Neural cell (in vitro differentiated cells): ENCODE measurements at regions not wholly inside any gene's neighbourhood (a gene's known extent, or its start where the extent isn't known, plus 50 kb on each side); places are given as distances from the start of the nearest gene placed in this dataset.

Experiments used
- H2AFZ ChIP-seq: fragments of 200-600, 300-800 bp; sonication (generic), shearing (Covaris generic); 2 replicates; pipeline ENCODE4 v1.6.0; 2014; ENCODE audit warnings: low read depth, mild to moderate bottlenecking, antibody characterized with exemption, low read length, moderate library complexity
- H3F3A ChIP-seq: fragments of 200-600 bp; shearing (Covaris generic); 2 replicates; pipeline ENCODE4 v1.6.1; 2016; ENCODE audit warnings: mild to moderate bottlenecking, moderate library complexity, mixed read lengths, antibody characterized with exemption, low read length; ENCODE audit not compliant: insufficient read depth, poor library complexity, severe bottlenecking
- H3K27ac ChIP-seq: fragments of 200-600, 300-800 bp; sonication (generic), shearing (Covaris generic); 2 replicates; pipeline ENCODE4 v1.5.1; 2014; ENCODE audit warnings: mild to moderate bottlenecking, low read length, moderate library complexity
- H3K27me3 ChIP-seq: fragments of 300-800, 200-600 bp; sonication (generic), shearing (Covaris generic); 2 replicates; pipeline ENCODE4 v1.6.0; 2014; ENCODE audit warnings: mild to moderate bottlenecking, low read depth, low read length, moderate library complexity; ENCODE audit not compliant: insufficient read depth
- H3K36me3 ChIP-seq: fragments of 300-800, 200-600 bp; sonication (generic), shearing (Covaris generic); 2 replicates; pipeline ENCODE4 v1.5.1; 2014; ENCODE audit warnings: mild to moderate bottlenecking, antibody characterized with exemption, low read length, moderate library complexity; ENCODE audit not compliant: insufficient read depth
- H3K4me2 ChIP-seq: fragments of 300-800, 200-600 bp; sonication (generic), shearing (Covaris generic); 2 replicates; pipeline ENCODE4 v1.6.0; 2014; ENCODE audit warnings: mild to moderate bottlenecking, low read length
- H3K4me3 ChIP-seq: fragments of 300-800, 200-600 bp; sonication (generic), shearing (Covaris generic); 2 replicates; pipeline ENCODE4 v1.5.1; 2014; ENCODE audit warnings: mild to moderate bottlenecking, low read length, moderate library complexity
- H3K79me2 ChIP-seq: fragments of 200-600 bp; shearing (Covaris generic); replicated peaks from 2 replicates; pipeline ENCODE4 v1.6.0; 2014; ENCODE audit warnings: mild to moderate bottlenecking, low read length, moderate library complexity; ENCODE audit not compliant: insufficient read depth
- H3K9ac ChIP-seq: fragments of 300-800, 200-600 bp; sonication (generic), shearing (Covaris generic); 2 replicates; pipeline ENCODE4 v1.6.1; 2016; ENCODE audit warnings: mild to moderate bottlenecking, low read length, mixed read lengths
- H3K9me2 ChIP-seq: fragments of 200-600 bp; shearing (Covaris generic); 2 replicates; pipeline ENCODE4 v1.6.1; 2016; ENCODE audit warnings: mild to moderate bottlenecking, low read length, mixed read lengths; ENCODE audit not compliant: insufficient read depth
- H3K9me3 ChIP-seq: fragments of 200-600, 300-800 bp; sonication (generic), shearing (Covaris generic); 2 replicates; pipeline ENCODE4 v1.6.1; 2016; ENCODE audit warnings: mild to moderate bottlenecking, mixed run types, low read length, moderate library complexity, mixed read lengths
- H4K20me1 ChIP-seq: fragments of 200-600 bp; shearing (Covaris generic); 2 replicates; pipeline ENCODE4 v1.6.1; 2016; ENCODE audit warnings: mild to moderate bottlenecking, mixed run types; ENCODE audit not compliant: insufficient read depth
- EP300 ChIP-seq: fragments of 450-650 bp; conservative IDR thresholded peaks from 2 replicates; pipeline ENCODE4 v1.6.1; 2014; ENCODE audit warnings: antibody characterized with exemption, mild to moderate bottlenecking, moderate library complexity; ENCODE audit not compliant: poor library complexity, severe bottlenecking
- EZH2 ChIP-seq: fragments of 200-600, 300-800 bp; shearing (Covaris generic), sonication (generic); IDR thresholded peaks from 2 replicates; pipeline ENCODE4 v1.6.1; 2014; ENCODE audit warnings: antibody characterized with exemption, low read length, borderline replicate concordance, mild to moderate bottlenecking; ENCODE audit not compliant: insufficient read depth, poor library complexity, severe bottlenecking
- MXI1 ChIP-seq: fragments of 450-650 bp; conservative IDR thresholded peaks from 2 replicates; pipeline ENCODE4 v1.6.1; 2014; ENCODE audit warnings: antibody characterized with exemption, mild to moderate bottlenecking; ENCODE audit not compliant: poor library complexity, severe bottlenecking
- POLR2AphosphoS5 ChIP-seq: IDR thresholded peaks from 2 replicates; pipeline ENCODE4 v1.6.1; 2012
- RAD21 ChIP-seq: fragments of 450-650 bp; conservative IDR thresholded peaks from 2 replicates; pipeline ENCODE4 v1.6.1; 2014; ENCODE audit warnings: antibody characterized with exemption, mild to moderate bottlenecking, moderate library complexity
- REST ChIP-seq: IDR thresholded peaks from 2 replicates; pipeline ENCODE4 v1.6.1; 2012; ENCODE audit warnings: borderline replicate concordance
- SMC3 ChIP-seq: fragments of 450-650 bp; conservative IDR thresholded peaks from 2 replicates; pipeline ENCODE4 v1.6.1; 2014; ENCODE audit warnings: antibody characterized with exemption, mild to moderate bottlenecking, moderate library complexity; ENCODE audit not compliant: poor library complexity
- TAF1 ChIP-seq: IDR thresholded peaks from 2 replicates; pipeline ENCODE4 v1.6.1; 2012; ENCODE audit warnings: low read depth
- TF ChIP-seq, protein P1 (sequence below): fragments of 450-650 bp; IDR thresholded peaks from 2 replicates; pipeline ENCODE4 v1.5.1; 2014; ENCODE audit warnings: antibody characterized with exemption, mild to moderate bottlenecking, moderate library complexity; ENCODE audit not compliant: poor library complexity, severe bottlenecking

DNA sequence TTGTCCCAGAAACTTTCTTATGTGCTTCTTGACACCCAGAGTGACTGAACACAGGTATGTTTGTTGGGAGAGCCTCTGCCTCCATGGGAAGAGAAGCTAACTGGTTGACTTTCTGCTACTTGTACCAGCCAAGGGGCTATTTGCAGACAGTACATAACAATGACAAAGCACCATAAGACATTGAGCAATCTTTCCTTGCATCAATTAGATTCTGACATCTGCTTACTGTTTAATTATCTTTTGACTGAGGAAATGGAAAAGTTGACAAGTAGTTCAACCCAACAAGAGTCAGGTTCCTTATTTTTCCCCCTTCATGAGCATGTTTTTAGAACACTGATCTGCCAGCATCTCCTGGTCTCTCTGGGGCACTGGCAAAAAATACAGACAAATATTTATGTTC, 157.7 kb downstream of the RPLP1 start:
- H3K27me3 ChIP-seq = no peaks in the 10 kb centered on the region
- no peak overlapping the region for H3K27ac ChIP-seq
- no peaks in the 10 kb centered on the region for H3K79me2 ChIP-seq
- no peaks in the 10 kb centered on the region for H4K20me1 ChIP-seq
- no peak overlapping the region for H2AFZ ChIP-seq
- H3K4me3 ChIP-seq = no peak overlapping the region
- H3K4me2 ChIP-seq = no peak overlapping the region
- TF ChIP-seq EZH2 = no peak
- TF ChIP-seq SMC3 = no peak
- TF ChIP-seq MXI1 = no peak
- TF ChIP-seq REST = no peak
- TF ChIP-seq RAD21 = no peak
- TF ChIP-seq, protein P1, sequence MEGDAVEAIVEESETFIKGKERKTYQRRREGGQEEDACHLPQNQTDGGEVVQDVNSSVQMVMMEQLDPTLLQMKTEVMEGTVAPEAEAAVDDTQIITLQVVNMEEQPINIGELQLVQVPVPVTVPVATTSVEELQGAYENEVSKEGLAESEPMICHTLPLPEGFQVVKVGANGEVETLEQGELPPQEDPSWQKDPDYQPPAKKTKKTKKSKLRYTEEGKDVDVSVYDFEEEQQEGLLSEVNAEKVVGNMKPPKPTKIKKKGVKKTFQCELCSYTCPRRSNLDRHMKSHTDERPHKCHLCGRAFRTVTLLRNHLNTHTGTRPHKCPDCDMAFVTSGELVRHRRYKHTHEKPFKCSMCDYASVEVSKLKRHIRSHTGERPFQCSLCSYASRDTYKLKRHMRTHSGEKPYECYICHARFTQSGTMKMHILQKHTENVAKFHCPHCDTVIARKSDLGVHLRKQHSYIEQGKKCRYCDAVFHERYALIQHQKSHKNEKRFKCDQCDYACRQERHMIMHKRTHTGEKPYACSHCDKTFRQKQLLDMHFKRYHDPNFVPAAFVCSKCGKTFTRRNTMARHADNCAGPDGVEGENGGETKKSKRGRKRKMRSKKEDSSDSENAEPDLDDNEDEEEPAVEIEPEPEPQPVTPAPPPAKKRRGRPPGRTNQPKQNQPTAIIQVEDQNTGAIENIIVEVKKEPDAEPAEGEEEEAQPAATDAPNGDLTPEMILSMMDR = no peak
- no peak for TF ChIP-seq POLR2AphosphoS5
- TF ChIP-seq EP300 = no peak
- TF ChIP-seq TAF1 = no peak
- H3K9me3 ChIP-seq = no peaks in the 10 kb centered on the region
- no peaks in the 10 kb centered on the region for H3K9me2 ChIP-seq
- no peaks in the 10 kb centered on the region for H3K36me3 ChIP-seq
- H3F3A ChIP-seq = no peaks in the 10 kb centered on the region
- H3K9ac ChIP-seq = no peak overlapping the region

GRCh38 chr15:69610858-69611257, 158.2 kb downstream of the RPLP1 start:
- Histone ChIP-seq H3K9ac (no peak overlapping the region), H3F3A (no peaks in the 10 kb centered on the region), H3K36me3 (no peaks in the 10 kb centered on the region), H2AFZ (no peak overlapping the region), H3K9me2 (no peaks in the 10 kb centered on the region), H3K4me3 (no peak overlapping the region), H3K4me2 (no peak overlapping the region), H3K27ac (no peak overlapping the region), H4K20me1 (no peaks in the 10 kb centered on the region), H3K9me3 (no peaks in the 10 kb centered on the region), H3K79me2 (no peaks in the 10 kb centered on the region), H3K27me3 (no peaks in the 10 kb centered on the region)
- no peak for TF ChIP-seq TAF1
- TF ChIP-seq MXI1 = no peak
- TF ChIP-seq, protein P1 = no peak
- no peak for TF ChIP-seq EZH2
- TF ChIP-seq EP300 = no peak
- TF ChIP-seq SMC3 = no peak
- no peak for TF ChIP-seq POLR2AphosphoS5
- no peak for TF ChIP-seq REST
- TF ChIP-seq RAD21 = no peak
